Fibroblast of the aortic adventitia (primary cell): ENCODE measurements at regions not wholly inside any gene's neighbourhood (a gene's known extent, or its start where the extent isn't known, plus 50 kb on each side); places are given as distances from the start of the nearest gene placed in this dataset.
A peak's percentile ranks its signal among the peaks of the same experiment; 100 is the strongest.

Experiments
- DNase-seq: peaks from one replicate; pipeline ENCODE4 v3.0.0-alpha.2; 2010; ENCODE audit warnings: low read depth
- H3K4me3 ChIP-seq: 2 replicates; pipeline ENCODE4 v1.5.1; 2011; ENCODE audit warnings: low read depth, mild to moderate bottlenecking, control low read depth, low read length, moderate library complexity
- CTCF ChIP-seq: IDR thresholded peaks from 2 replicates; pipeline ENCODE4 v1.5.1; 2011; ENCODE audit warnings: mild to moderate bottlenecking, low read length, control low read depth, inconsistent platforms; ENCODE audit not compliant: insufficient read depth

GRCh38 chr16:35221482-35222185 is 1762.2 kb downstream of the TP53TG3F start:
- no peak overlapping the region for H3K4me3 ChIP-seq
- no peak for DNase-seq
- TF ChIP-seq CTCF: no peak

GRCh38 chr16:35234679-35235078 is 1775.3 kb downstream of the TP53TG3F start:
- no peak for DNase-seq
- TF ChIP-seq CTCF: no peak
- H3K4me3 ChIP-seq: no peak overlapping the region

- no peak for DNase-seq
- TF ChIP-seq CTCF: no peak
- H3K4me3 ChIP-seq: no peak overlapping the region
These were observed 1780.1 kb downstream of the TP53TG3F start for GRCh38 chr16:35239561-35239960.

GRCh38 chr16:35249051-35249450 is 1789.6 kb downstream of the TP53TG3F start:
- DNase-seq: no peak
- no peak overlapping the region for H3K4me3 ChIP-seq
- TF ChIP-seq CTCF: no peak

GRCh38 chr16:35252356-35252936 is 1793.0 kb downstream of the TP53TG3F start:
- no peak for TF ChIP-seq CTCF
- no peak overlapping the region for H3K4me3 ChIP-seq
- peak; percentile 3 for DNase-seq

GRCh38 chr16:35255186-35255803 is 1795.9 kb downstream of the TP53TG3F start:
- H3K4me3 ChIP-seq: no peak overlapping the region
- no peak for DNase-seq
- no peak for TF ChIP-seq CTCF
